ENCODE measurements at regions not wholly inside any gene's neighbourhood (a gene's known extent, or its start where the extent isn't known, plus 50 kb on each side); places are given as distances from the start of the nearest gene placed in this dataset.

GRCh38 chr9:87076825-87077224 lies 129.5 kb upstream of the GAS1 start:
- peak in 1 of 4 donors; percentile 14 for ATAC-seq

GRCh38 chr9:87077986-87078385 lies 130.7 kb upstream of the GAS1 start:
- intact Hi-C loops (cut with DNase I), result no loop called here
- Histone ChIP-seq H3K36me3 (no peaks in the 10 kb centered on the region), H3K27ac (no peak overlapping the region), H3K9me3 (peaks cover 0 to 7% (median 0%) of the 10 kb centered on the region in 12 donors), H3K27me3 (no peaks in the 10 kb centered on the region), H3K4me3 (no peak overlapping the region), H3K4me1 (peaks cover 0 to 10% (median 4%) of the 10 kb centered on the region in 12 donors)
- WGBS, 4 donors, result 89 to 94% (median 92%) methylated on average over 3 of the region's 3 CpGs
- TF ChIP-seq CTCF (IDR thresholded peaks at IDR 0.05) (no peak), POLR2A (IDR thresholded peaks at IDR 0.05) (no peak)
- no peak for DNase-seq
- no peak for ATAC-seq

More at GRCh38 chr9:87076825-87077224, 129.5 kb upstream of the GAS1 start:
- intact Hi-C loops (cut with DNase I), result no loop called here
- Histone ChIP-seq H3K4me1 (peaks cover 0 to 10% (median 4%) of the 10 kb centered on the region in 12 donors), H3K36me3 (no peaks in the 10 kb centered on the region), H3K4me3 (no peak overlapping the region), H3K27me3 (no peaks in the 10 kb centered on the region), H3K27ac (no peak overlapping the region), H3K9me3 (peaks cover 0 to 7% (median 0%) of the 10 kb centered on the region in 12 donors)
- no peak for DNase-seq
- WGBS, 4 donors, result 58 to 75% (median 61%) methylated on average over 2 of the region's 2 CpGs
- TF ChIP-seq CTCF (IDR thresholded peaks at IDR 0.05) (no peak), POLR2A (IDR thresholded peaks at IDR 0.05) (no peak)

- Histone ChIP-seq H3K27me3 (no peaks in the 10 kb centered on the region), H3K27ac (peak overlapping the region in 2 of 12 donors; percentile 33 to 44), H3K4me1 (peaks cover 0 to 10% (median 4%) of the 10 kb centered on the region in 12 donors), H3K36me3 (no peaks in the 10 kb centered on the region), H3K4me3 (no peak overlapping the region), H3K9me3 (peaks cover 0 to 7% (median 0%) of the 10 kb centered on the region in 12 donors)
- ATAC-seq (peak; percentile 42 to 85 (median 63)), DNase-seq (no peak)
- intact Hi-C loops (cut with DNase I), result loop anchor here in 2 of 10 donors (10.0 kb wide), 2 partner anchors 74 to 136 kb away; partner anchors contain the start of gene GAS1 (in 1 of the 2)
- TF ChIP-seq CTCF (IDR thresholded peaks at IDR 0.05) (peak in 2 of 12 donors; percentile 8 to 13), POLR2A (IDR thresholded peaks at IDR 0.05) (no peak)
- WGBS, 4 donors, result 26 to 32% (median 27%) methylated on average over 7 of the region's 7 CpGs
These were observed 133.4 kb upstream of the GAS1 start for GRCh38 chr9:87080512-87081264.

GRCh38 chr9:87081503-87081902 lies 134.2 kb upstream of the GAS1 start:
- TF ChIP-seq CTCF (IDR thresholded peaks at IDR 0.05) (no peak), POLR2A (IDR thresholded peaks at IDR 0.05) (no peak)
- 73 to 85% (median 81%) methylated on average over 2 of the region's 2 CpGs for WGBS, 4 donors
- H3K36me3 ChIP-seq, result no peaks in the 10 kb centered on the region
- no peak overlapping the region for H3K4me3 ChIP-seq
- intact Hi-C loops (cut with DNase I), result loop anchor here in 2 of 10 donors (10.0 kb wide), 2 partner anchors 73 to 137 kb away; partner anchors contain the start of gene GAS1 (in 1 of the 2)
- peaks cover 0 to 12% (median 4%) of the 10 kb centered on the region in 12 donors for H3K4me1 ChIP-seq
- ATAC-seq, result no peak
- peaks cover 0 to 7% (median 0%) of the 10 kb centered on the region in 12 donors for H3K9me3 ChIP-seq
- no peaks in the 10 kb centered on the region for H3K27me3 ChIP-seq
- H3K27ac ChIP-seq, result peak overlapping the region in 1 of 12 donors; percentile 44
- DNase-seq, result no peak

Data from heart left ventricle (tissue), 16 donors.